Activated T-cell treated with anti-CD3 and anti-CD28 coated beads for 48 hours (primary cell): ENCODE measurements at regions not wholly inside any gene's neighbourhood (a gene's known extent, or its start where the extent isn't known, plus 50 kb on each side); places are given as distances from the start of the nearest gene placed in this dataset.
A peak's percentile ranks its signal among the peaks of the same experiment; 100 is the strongest.

Experiments used
- DNase-seq: peaks from one replicate; pipeline ENCODE4 v3.0.0-alpha.2; 2020; ENCODE audit warnings: low read depth

GRCh38 chrX:49773993-49774392 lies 55.1 kb upstream of the PAGE4 start:
- DNase-seq: no peak

GRCh38 chrX:49767236-49767635 lies 61.9 kb upstream of the PAGE4 start:
- no peak for DNase-seq

GRCh38 chrX:49762175-49762720 lies 66.5 kb upstream of the PAGE1 start:
- no peak for DNase-seq

GRCh38 chrX:49761481-49761880 lies 65.7 kb upstream of the PAGE1 start:
- DNase-seq: no peak

DNA sequence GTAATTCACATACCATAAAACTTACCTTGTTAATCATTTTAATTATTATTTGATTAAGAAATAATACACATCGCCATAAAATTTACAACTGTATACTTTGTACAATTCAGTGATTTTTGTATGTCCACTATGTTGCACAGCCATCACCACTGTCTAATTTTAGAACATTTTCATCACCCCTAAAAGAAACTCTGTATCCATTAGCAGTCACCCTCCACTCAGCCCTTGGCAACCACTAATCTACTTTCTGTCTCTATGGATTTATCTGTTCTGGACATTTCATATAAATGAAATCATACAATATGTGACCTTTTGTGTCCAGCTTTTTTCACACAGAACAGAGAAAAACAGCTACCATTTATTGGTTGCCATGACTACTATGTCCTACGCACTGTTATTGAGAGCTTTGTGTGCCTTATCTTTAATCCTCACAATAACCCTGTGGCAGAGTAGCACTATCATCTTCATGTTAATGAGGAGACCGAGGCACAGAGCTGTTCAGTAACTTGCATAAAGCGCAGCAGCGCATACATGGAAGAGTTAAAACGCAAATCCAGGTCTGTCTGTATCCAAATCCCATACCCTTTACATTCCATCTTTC lies 64.6 kb upstream of the PAGE1 start:
- no peak for DNase-seq

- DNase-seq: no peak
Measured at GRCh38 chrX:49756692-49757091, 60.9 kb upstream of the PAGE1 start.

DNA sequence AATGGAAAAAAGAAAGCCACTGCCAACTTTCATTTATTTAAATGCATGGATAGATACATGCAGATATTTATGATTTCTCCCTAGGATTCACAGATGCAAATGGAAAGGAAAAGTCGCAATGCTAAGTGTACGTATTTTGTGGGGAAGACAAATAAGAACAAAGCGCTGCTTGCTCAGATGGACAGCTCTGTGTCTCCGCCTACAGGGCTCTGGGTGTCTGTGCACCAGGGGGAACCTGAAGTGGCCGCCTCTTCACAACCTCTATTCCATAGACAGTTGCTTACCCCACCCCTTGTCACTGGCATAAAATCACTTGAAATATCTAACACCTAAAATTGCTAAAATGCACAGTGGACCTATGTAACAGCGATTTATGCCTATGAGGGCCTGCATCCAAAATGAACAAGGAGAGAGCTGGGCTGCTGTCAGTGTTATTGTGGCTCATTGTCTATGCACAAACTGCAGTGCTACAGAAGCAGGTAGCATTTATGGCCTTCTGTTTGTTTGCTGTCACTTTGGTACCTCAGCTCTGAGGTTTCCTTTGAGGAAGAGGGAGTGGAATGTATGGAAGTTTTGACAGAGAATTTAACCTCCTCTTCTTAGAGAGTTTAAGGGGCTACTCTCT lies 58.6 kb upstream of the PAGE1 start:
- DNase-seq: peak; percentile 18

DNA sequence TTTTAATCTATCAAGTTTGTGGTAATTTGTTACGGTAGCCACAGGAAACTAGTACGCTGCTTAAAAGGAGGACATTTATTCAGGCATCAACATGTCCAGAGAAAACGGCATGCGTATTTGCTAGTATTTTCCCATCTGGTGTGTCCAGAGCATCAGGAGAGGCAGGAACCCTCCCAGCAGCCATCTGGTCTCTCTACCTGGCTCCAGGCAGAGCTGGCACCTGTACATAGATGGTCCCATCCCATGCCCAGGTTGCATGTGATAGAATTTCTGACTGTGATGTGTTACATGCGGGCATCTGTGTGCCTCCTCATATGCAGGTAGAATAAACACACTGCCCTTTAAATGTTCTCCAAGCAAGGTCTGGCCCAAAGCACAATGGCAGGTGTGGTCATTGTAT lies 57.9 kb upstream of the PAGE1 start:
- DNase-seq: no peak

- DNase-seq: no peak
Measured at GRCh38 chrX:49748211-49748956, 52.6 kb upstream of the PAGE1 start.

GRCh38 chrX:49746306-49746705 lies 50.5 kb upstream of the PAGE1 start:
- no peak for DNase-seq
